ENCODE measurements at regions not wholly inside any gene's neighbourhood (a gene's known extent, or its start where the extent isn't known, plus 50 kb on each side); places are given as distances from the start of the nearest gene placed in this dataset.
"Not testable (repeated sequence)": the region's sequence is repeated elsewhere in the genome, so short reads cannot be mapped to it uniquely, and the experiment has no call there.

DNA sequence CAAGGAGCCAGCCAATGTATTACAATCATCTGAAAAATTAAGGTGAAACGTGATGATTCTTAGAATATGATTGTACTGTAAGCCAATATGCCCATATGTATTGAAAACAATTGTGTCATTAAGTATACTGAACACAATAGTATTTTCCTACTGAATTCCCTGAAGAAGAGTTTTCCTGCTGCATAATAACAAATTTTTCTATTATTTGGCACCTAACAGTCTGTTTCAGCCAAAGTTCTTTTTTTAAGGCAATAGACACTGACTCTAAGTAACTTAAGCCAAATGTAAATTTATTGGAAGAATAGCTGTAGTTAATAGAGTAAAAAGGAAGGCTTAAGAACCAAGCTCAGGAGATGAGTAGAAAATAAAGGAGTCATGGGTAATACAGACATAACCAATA lies 220.6 kb downstream of the PPP4R3C start:
- intact Hi-C loops (cut with micrococcal nuclease), result no loop called here
- Mint-ChIP-seq H3K36me3 (ENCODE audit: low read depth) (no peaks in the 10 kb centered on the region), H3K4me3 (no peak overlapping the region), H3K9me3 (peaks cover 3% of the 10 kb centered on the region), H3K4me1 (no peaks in the 10 kb centered on the region), H3K27me3 (no peaks in the 10 kb centered on the region), H3K27ac (no peak overlapping the region)
- no peak for DNase-seq

DNA sequence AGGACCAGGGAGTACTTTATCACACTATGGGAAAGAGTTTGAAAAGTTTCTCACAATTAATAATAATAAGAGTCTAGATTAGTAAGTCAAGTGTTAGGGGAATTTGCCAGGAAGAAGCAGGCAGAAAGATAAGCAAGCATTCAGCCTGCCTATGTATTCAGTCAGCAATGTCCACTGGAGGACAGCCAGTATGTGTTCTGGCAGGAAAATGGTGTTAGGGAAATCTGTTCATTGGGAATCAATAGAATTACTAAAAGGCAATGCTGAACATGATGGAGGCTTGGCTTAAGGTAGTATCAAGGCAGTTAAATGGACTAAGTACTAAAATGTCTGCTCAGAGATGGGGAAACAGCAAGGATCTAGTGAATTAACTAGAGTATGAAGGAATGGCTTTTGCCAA lies 221.2 kb downstream of the PPP4R3C start:
- Mint-ChIP-seq H3K4me3 (no peak overlapping the region), H3K27ac (no peak overlapping the region), H3K4me1 (no peaks in the 10 kb centered on the region), H3K9me3 (peaks cover 3% of the 10 kb centered on the region), H3K27me3 (no peaks in the 10 kb centered on the region), H3K36me3 (ENCODE audit: low read depth) (no peaks in the 10 kb centered on the region)
- no peak for DNase-seq
- intact Hi-C loops (cut with micrococcal nuclease), result no loop called here

DNA sequence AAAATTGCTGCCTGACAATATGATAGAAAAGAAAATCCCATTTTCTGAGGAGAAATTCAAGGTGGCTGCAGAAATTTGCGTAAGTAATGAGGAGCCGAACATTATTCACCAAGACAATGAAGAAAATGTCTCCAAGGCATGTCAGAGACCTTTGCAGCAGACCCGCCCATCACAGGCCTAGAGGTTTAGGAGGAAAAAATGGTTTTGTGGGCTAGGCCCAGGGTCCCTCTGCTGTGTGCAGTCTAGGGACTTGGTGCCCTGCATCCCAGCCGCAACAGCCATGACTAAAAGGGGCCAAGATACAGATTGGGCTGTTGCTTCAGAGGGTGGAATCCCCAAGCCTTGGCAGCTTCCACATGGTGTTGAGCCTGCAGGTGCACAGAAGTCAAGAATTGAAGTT lies 223.1 kb downstream of the PPP4R3C start:
- H3K9me3 Mint-ChIP-seq; H3K27ac Mint-ChIP-seq; H3K4me3 Mint-ChIP-seq; H3K36me3 Mint-ChIP-seq (ENCODE audit: low read depth); H3K27me3 Mint-ChIP-seq; intact Hi-C loops (cut with micrococcal nuclease); H3K4me1 Mint-ChIP-seq; DNase-seq: not testable (repeated sequence)

DNA sequence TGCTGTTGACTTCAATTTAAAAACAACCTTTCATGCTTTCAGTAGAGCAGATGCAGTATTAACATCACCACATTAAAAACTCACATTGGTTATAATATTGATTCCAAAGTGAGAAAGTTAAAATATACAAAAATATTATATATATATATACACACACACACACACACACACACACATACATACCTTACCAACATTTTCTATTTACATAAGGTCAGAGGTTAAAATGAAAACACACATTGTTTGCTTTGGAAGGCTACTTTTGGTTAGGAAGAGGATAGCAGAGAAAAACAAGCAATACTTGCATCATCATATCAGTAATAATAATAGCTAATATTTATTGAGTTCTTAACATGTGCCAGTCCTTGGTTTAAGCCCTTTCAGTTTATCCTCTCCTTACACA lies 226.5 kb downstream of the PPP4R3C start:
- Mint-ChIP-seq H3K9me3 (peaks cover 3% of the 10 kb centered on the region), H3K27ac (no peak overlapping the region), H3K4me1 (no peaks in the 10 kb centered on the region), H3K27me3 (no peaks in the 10 kb centered on the region), H3K4me3 (no peak overlapping the region), H3K36me3 (ENCODE audit: low read depth) (no peaks in the 10 kb centered on the region)
- intact Hi-C loops (cut with micrococcal nuclease), result no loop called here
- no peak for DNase-seq

DNA sequence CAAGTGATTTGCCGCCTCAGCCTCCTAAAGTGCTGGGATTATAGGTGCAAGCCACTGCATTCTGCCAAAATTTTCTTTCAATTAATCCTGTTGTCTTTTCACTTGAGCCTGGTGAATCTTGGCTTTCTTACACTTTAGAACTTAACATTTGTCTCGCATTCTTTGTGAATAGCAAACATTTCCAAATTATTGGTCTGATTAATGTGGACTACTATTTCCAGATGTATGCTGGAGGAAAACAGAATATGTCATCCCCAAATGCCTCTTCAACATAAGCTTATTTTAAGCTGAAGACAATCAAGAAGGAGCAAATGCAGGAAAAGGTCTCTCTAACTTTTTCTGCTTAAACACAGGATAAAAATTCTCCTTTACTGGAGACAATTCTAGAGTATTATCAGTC lies 233.4 kb downstream of the PPP4R3C start:
- Mint-ChIP-seq H3K4me3 (no peak overlapping the region), H3K27ac (no peak overlapping the region), H3K9me3 (no peaks in the 10 kb centered on the region), H3K27me3 (no peaks in the 10 kb centered on the region), H3K36me3 (ENCODE audit: low read depth) (no peaks in the 10 kb centered on the region), H3K4me1 (no peaks in the 10 kb centered on the region)
- intact Hi-C loops (cut with micrococcal nuclease), result no loop called here
- no peak for DNase-seq

DNA sequence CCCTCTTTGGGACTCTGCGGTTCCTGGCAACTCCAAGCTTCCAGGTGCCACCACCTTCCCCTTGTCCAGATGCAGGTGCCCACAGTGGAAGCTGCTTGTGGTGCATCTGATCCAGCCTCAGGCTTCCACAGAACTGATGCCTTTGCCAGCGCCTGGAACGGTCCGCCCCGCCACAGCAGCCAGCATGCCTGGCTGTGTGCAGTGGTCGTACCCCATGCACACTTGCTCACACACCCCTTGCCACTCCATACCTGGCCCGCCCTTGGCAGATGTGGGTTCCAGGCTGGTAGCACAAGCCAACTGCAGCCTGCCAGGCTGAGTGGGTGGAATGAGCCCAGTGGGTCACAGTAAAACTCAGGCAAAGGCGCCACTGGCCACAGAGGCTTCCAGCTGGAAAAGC lies 240.5 kb downstream of the PPP4R3C start:
- Mint-ChIP-seq H3K27ac (no peak overlapping the region), H3K27me3 (no peaks in the 10 kb centered on the region), H3K9me3 (no peaks in the 10 kb centered on the region), H3K36me3 (ENCODE audit: low read depth) (no peaks in the 10 kb centered on the region), H3K4me3 (no peak overlapping the region), H3K4me1 (no peaks in the 10 kb centered on the region)
- DNase-seq, result no peak
- intact Hi-C loops (cut with micrococcal nuclease), result no loop called here

DNA sequence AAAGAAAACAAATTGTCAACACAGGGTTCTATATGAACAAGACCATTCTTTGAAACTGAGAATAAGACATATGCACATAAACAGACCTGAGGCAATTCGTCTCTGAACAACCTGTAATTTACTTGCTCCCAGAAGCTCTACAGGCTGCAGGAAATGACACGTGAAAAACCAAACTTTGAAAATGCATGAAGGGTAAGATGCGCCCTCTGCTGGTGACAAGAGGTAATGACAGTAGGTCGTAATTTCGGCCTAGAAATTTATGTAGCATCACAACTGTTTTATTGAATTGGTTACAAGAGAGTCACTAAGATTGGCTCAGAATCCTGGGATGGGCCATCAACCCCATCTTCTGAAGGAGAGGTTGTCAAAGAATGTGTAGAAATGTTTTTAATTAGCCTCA lies 276.5 kb downstream of the PPP4R3C start:
- H3K27me3 Mint-ChIP-seq, result no peaks in the 10 kb centered on the region
- H3K4me3 Mint-ChIP-seq, result no peak overlapping the region
- intact Hi-C loops (cut with micrococcal nuclease), result loop anchor here (1.0 to 5.0 kb wide), 2 partner anchors 403 to 534 kb away; no protein-coding TSS in a partner anchor
- DNase-seq, result peak; percentile 66
- H3K27ac Mint-ChIP-seq, result no peak overlapping the region
- no peaks in the 10 kb centered on the region for H3K4me1 Mint-ChIP-seq
- H3K36me3 Mint-ChIP-seq (ENCODE audit: low read depth), result no peaks in the 10 kb centered on the region
- H3K9me3 Mint-ChIP-seq, result no peaks in the 10 kb centered on the region

DNA sequence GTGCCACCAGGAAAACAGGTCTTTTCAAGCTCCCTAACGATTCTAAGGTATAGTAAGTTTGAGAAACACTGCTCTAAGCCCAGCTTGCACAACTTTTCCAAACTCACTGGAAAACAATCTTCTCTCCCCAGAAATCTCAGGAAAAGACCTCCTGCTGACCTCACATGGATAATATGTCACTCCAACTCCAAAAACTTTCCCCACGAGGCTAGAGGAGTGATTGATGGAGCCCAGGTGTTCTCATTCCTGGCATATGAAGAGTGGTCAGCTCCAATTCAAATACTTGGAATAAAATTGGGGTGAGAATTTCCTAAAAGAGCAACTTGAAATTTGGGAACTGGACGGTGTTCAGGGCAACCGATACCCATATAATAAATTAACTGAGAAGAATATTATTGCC lies 299.9 kb downstream of the PPP4R3C start:
- Mint-ChIP-seq H3K27me3 (no peaks in the 10 kb centered on the region), H3K36me3 (ENCODE audit: low read depth) (no peaks in the 10 kb centered on the region), H3K4me3 (no peak overlapping the region), H3K9me3 (no peaks in the 10 kb centered on the region), H3K4me1 (no peaks in the 10 kb centered on the region), H3K27ac (no peak overlapping the region)
- intact Hi-C loops (cut with micrococcal nuclease), result no loop called here
- no peak for DNase-seq

DNA sequence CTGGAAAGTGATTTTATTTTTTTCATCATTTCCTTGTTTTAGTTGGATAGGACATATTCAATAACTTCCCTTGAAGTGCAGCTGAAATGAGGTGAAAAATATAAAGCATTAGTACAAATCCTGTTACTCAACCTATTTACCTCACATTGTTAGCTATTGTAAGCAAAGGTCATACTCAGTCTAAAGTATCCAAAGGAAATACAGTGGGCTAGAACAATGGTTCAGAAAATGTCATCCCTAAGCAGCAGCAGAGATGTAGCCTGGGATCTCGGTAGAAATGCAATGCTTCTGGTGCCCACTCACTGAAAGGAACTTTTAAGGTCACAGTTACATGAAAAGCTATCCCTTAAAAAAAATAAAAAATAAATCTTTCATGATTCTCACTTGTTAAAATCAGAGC lies 300.6 kb downstream of the PPP4R3C start:
- no peaks in the 10 kb centered on the region for H3K9me3 Mint-ChIP-seq
- H3K27me3 Mint-ChIP-seq, result no peaks in the 10 kb centered on the region
- H3K4me3 Mint-ChIP-seq, result no peak overlapping the region
- no peaks in the 10 kb centered on the region for H3K36me3 Mint-ChIP-seq (ENCODE audit: low read depth)
- no peak for DNase-seq
- intact Hi-C loops (cut with micrococcal nuclease), result no loop called here
- no peak overlapping the region for H3K27ac Mint-ChIP-seq
- no peaks in the 10 kb centered on the region for H3K4me1 Mint-ChIP-seq

DNA sequence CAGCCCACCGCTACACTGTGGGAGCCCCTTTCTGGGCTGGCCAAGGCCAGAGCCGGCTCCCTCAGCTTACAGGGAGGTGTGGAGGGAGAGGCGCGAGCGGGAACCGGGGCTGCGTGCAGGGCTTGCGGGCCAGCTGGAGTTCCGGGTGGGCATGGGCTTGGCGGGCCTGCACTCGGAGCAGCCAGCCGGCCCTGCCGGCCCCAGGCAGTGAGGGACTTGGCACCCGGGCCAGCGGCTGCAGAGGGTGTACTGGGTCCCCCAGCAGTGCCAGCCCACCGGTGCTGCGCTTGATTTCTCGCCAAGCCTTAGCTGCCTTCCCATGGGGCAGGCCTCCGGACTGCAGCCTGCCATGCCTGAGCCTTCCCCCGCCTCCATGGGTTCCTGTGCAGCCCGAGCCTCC lies 306.2 kb downstream of the PPP4R3C start:
- H3K9me3 Mint-ChIP-seq; H3K4me1 Mint-ChIP-seq; intact Hi-C loops (cut with micrococcal nuclease); H3K27ac Mint-ChIP-seq; H3K4me3 Mint-ChIP-seq; H3K36me3 Mint-ChIP-seq (ENCODE audit: low read depth); H3K27me3 Mint-ChIP-seq; DNase-seq: not testable (repeated sequence)

DNA sequence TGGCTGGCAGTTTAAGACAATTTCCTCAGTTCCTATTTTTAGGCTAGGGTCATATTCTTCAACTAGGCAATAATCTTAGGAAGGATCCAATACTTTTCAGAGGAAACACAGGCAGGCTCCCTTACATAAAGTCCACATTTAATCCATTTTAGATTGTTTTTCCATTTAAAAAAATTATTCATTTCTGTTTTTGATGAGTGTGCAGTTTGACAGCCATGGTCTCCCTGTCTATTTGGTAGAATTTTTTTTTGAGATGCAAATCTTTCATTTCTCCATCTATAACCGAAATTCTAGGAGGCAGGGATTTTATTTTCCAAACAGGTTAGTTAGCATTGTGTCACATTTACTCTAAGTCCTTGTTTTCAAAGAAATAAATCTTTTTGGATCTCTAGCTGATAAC lies 326.8 kb downstream of the PPP4R3C start:
- no peaks in the 10 kb centered on the region for H3K27me3 Mint-ChIP-seq
- H3K36me3 Mint-ChIP-seq (ENCODE audit: low read depth), result no peaks in the 10 kb centered on the region

DNA sequence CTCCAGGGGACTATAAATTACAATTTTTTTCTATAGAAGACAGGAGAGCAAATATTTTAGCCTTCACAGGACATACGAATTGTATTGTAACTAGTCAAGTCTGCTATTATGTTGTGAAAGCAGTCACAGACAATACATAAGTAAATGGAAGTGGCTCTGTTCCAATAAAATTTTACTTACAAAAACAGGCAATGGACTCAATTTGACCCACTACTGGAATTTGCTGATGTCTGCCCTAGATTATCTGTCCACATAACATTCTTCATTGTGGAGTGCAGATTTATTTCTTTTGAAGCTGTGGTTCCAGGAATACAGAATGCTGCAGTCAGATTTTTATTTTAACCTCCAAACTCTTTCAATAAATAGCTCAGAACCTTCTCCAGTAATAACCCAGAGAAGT lies 330.3 kb downstream of the PPP4R3C start:
- Mint-ChIP-seq H3K9me3 (no peaks in the 10 kb centered on the region), H3K27me3 (no peaks in the 10 kb centered on the region), H3K4me3 (no peak overlapping the region), H3K36me3 (ENCODE audit: low read depth) (no peaks in the 10 kb centered on the region), H3K27ac (no peak overlapping the region), H3K4me1 (no peaks in the 10 kb centered on the region)
- intact Hi-C loops (cut with micrococcal nuclease), result no loop called here
- no peak for DNase-seq

More for the DNA sequence above, 326.8 kb downstream of the PPP4R3C start:
- no peak for DNase-seq
- Mint-ChIP-seq H3K27ac (no peak overlapping the region), H3K9me3 (no peaks in the 10 kb centered on the region), H3K4me1 (no peaks in the 10 kb centered on the region), H3K4me3 (no peak overlapping the region)
- intact Hi-C loops (cut with micrococcal nuclease), result no loop called here

DNA sequence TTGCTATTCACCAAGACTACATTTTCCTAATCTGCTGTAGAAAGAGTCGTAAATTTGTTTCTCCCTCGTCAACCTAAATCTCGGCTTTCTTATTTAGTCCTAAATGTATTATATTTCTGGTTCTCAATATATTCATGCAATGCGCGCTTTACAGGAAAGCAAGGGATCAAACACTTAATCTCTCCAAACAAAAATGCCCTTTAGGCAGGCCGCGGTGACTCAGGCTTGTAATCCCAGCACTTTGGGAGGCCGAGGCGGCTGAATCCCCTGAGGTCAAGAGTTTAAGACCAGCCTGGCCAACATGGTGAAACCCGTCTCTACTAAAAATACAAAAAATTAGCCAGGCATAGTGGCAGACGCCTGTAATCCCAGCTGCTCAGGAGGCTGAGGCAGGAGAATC lies 376.0 kb downstream of the PPP4R3C start:
- DNase-seq; H3K4me3 Mint-ChIP-seq; intact Hi-C loops (cut with micrococcal nuclease); H3K27ac Mint-ChIP-seq; H3K4me1 Mint-ChIP-seq; H3K9me3 Mint-ChIP-seq; H3K36me3 Mint-ChIP-seq (ENCODE audit: low read depth); H3K27me3 Mint-ChIP-seq: not testable (repeated sequence)

DNA sequence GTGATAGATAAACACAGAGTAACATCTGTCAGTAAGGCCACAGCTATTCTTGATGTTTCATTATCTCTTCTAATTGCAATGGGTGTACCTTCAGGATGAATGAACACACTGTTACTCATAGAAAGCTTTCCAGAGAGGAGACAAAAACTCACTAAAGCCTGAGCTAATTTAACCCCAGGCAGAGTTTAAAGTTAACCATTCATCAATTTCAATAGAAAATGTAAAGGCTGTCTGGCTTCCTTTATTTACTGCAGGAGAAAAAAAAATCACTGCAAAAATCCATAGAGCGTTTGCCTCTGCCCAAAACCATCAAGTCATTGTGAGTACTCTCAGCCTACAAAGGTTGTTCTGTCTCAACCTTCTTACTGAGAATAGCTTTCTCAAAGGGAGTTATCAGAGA lies 376.9 kb downstream of the PPP4R3C start:
- Mint-ChIP-seq H3K27ac (no peak overlapping the region), H3K27me3 (no peaks in the 10 kb centered on the region), H3K36me3 (ENCODE audit: low read depth) (no peaks in the 10 kb centered on the region), H3K9me3 (no peaks in the 10 kb centered on the region), H3K4me3 (no peak overlapping the region), H3K4me1 (no peaks in the 10 kb centered on the region)
- DNase-seq, result no peak
- intact Hi-C loops (cut with micrococcal nuclease), result no loop called here

DNA sequence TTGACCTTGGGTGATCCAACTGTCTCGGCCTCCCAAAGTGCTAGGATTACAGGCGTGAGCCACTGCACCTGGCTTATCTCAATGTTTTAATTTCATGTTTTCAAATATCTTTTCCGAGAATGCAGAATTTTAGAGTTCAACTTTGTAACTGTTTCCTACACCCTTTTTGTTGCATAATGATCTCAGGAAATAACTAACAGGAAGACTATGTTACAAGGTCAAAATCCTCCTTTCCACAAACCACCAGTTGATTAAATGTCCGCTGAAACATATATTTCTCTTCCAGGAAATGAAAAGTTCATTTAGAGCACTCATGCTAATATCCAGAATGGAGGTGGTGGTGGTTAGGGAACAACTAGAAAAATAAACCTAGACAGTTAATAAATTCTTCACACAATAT lies 377.8 kb downstream of the PPP4R3C start:
- DNase-seq, result no peak
- intact Hi-C loops (cut with micrococcal nuclease), result no loop called here
- Mint-ChIP-seq H3K36me3 (ENCODE audit: low read depth) (no peaks in the 10 kb centered on the region), H3K4me3 (no peak overlapping the region), H3K4me1 (no peaks in the 10 kb centered on the region), H3K27ac (no peak overlapping the region), H3K9me3 (no peaks in the 10 kb centered on the region), H3K27me3 (no peaks in the 10 kb centered on the region)

DNA sequence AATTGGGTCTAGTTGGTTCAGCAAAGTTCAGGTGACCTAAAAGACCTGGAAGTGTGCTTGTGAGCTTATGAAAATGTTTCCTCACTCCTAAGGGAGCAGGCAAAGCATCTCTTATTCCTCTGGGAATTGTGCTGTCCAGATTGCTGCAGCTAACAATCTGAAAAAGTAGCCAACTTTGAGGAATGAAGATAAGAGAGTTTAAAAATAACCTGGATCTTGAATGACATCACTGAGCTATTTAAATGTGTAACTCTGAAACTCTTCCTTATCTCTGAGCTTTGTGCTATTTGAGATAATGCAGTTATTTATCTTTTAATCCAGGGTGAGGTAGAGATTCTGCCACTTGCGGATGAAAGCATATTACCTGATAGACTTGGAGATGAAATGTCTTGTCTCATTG lies 384.8 kb downstream of the PPP4R3C start:
- no peaks in the 10 kb centered on the region for H3K9me3 Mint-ChIP-seq

More for the DNA sequence above, 384.8 kb downstream of the PPP4R3C start:
- no peaks in the 10 kb centered on the region for H3K4me1 Mint-ChIP-seq
- intact Hi-C loops (cut with micrococcal nuclease), result no loop called here
- no peak for DNase-seq
- no peaks in the 10 kb centered on the region for H3K27me3 Mint-ChIP-seq
- no peak overlapping the region for H3K27ac Mint-ChIP-seq
- no peaks in the 10 kb centered on the region for H3K36me3 Mint-ChIP-seq (ENCODE audit: low read depth)
- no peak overlapping the region for H3K4me3 Mint-ChIP-seq

Data from activated CD4-positive, alpha-beta T cell treated with anti-CD3 and anti-CD28 coated beads, Interleukin-2, amount 10 ng/mL, durations not matched to agents 24 days and 14 days (primary cell).